K562 (cell line): ENCODE measurements at regions not wholly inside any gene's neighbourhood (a gene's known extent, or its start where the extent isn't known, plus 50 kb on each side); places are given as distances from the start of the nearest gene placed in this dataset.

Experiments
- ATAC-seq: fragments of 200-7000 bp; cut with Tn5 transposase; 3 replicates; pipeline ENCODE4 v1.9.1; 2020; ENCODE audit warnings: moderate library complexity
- BruUV-seq: library from RNA; stranded (reverse); fragments of 400-500 nt; replicated peaks from 2 replicates; lab custom pipeline; 2021; lab: Mats Ljungman, UMichigan
- CTCF ChIA-PET: fragments of 300-600 bp; formaldehyde crosslinking; extraction: SDS; loops from one replicate; lab custom pipeline; 2021; ENCODE audit warnings: low intra/inter-chr PET ratio; lab: Yijun Ruan, JAX
- POLR2A ChIA-PET: fragments of 300-600, 350-650 bp; sonication (Branson Sonifier 250); formaldehyde crosslinking; extraction: SDS; loops from one replicate; lab custom pipeline; 2021; ENCODE audit warnings: antibody characterized with exemption, inconsistent platforms; lab: Yijun Ruan, JAX
- DNase-seq, 4 experiments: peaks; one replicate each; pipeline versions ENCODE4 v3.0.0 to v3.0.0-alpha.2; 2011 to 2018; ENCODE audit warnings: low spot score in 3 of 4, mixed read lengths in 3 of 4; ENCODE audit errors: extremely low read depth in 1 of 4
- FAIRE-seq: peaks from 2 replicates; lab custom pipeline; 2011; peaks lifted over from hg19 to GRCh38; lab: Jason Lieb, UNC
- H2AFZ ChIP-seq: 2 replicates; pipeline ENCODE4 v1.6.0; 2011; ENCODE audit warnings: low read depth, low read length, control low read depth, inconsistent platforms
- H3K27ac ChIP-seq: fragments of 200-600 bp; 3 replicates; pipeline ENCODE4 v1.8.0; 2011; ENCODE audit warnings: low read depth, mild to moderate bottlenecking, control low read depth, inconsistent platforms, low read length, moderate library complexity, mixed read lengths; ENCODE audit errors: extremely low read depth
- H3K27me3 ChIP-seq, 2 experiments: fragments of 300-600 bp in 1 of 2; 2 replicates in 1 of 2; 3 replicates in 1 of 2; pipeline versions ENCODE4 v1.6.0 to v1.8.0; 2011; ENCODE audit warnings: inconsistent platforms in 2 of 2, low read length in 2 of 2, mild to moderate bottlenecking in 1 of 2, mixed read lengths in 1 of 2, moderate library complexity in 1 of 2; ENCODE audit not compliant: control insufficient read depth in 2 of 2, insufficient read depth in 2 of 2
- H3K36me3 ChIP-seq: fragments of 300-600 bp; 3 replicates; pipeline ENCODE4 v1.8.0; 2011; ENCODE audit warnings: mild to moderate bottlenecking, low read length, inconsistent platforms; ENCODE audit not compliant: control insufficient read depth, insufficient read depth
- H3K4me1 ChIP-seq, 2 experiments: fragments of 200-600 bp in 1 of 2; replicated peaks in 1 of 2; 2 replicates in 1 of 2; 3 replicates in 1 of 2; pipeline versions ENCODE4 v1.5.1 to v1.8.0; 2011; ENCODE audit warnings: inconsistent platforms in 2 of 2, low read length in 2 of 2, mild to moderate bottlenecking in 1 of 2, mixed read lengths in 1 of 2, moderate library complexity in 1 of 2; ENCODE audit not compliant: control insufficient read depth in 2 of 2, insufficient read depth in 2 of 2
- H3K4me2 ChIP-seq: 2 replicates; pipeline ENCODE4 v1.6.1; 2011; ENCODE audit warnings: low read length, control low read depth, inconsistent platforms, mixed read lengths; ENCODE audit not compliant: insufficient read depth
- H3K4me3 ChIP-seq: fragments of 200-600 bp; sonication (generic), shearing (Covaris generic); 2 replicates; pipeline ENCODE4 v1.5.1; 2016; ENCODE audit warnings: control low read depth, inconsistent platforms
- H3K79me2 ChIP-seq: fragments of 200-600 bp; 3 replicates; pipeline ENCODE4 v1.8.0; 2011; ENCODE audit warnings: low read length, inconsistent platforms; ENCODE audit not compliant: control insufficient read depth, insufficient read depth
- H3K9ac ChIP-seq, 2 experiments: 2 replicates each; pipeline versions ENCODE4 v1.6.0 to v1.6.1; 2011; ENCODE audit warnings: low read depth in 2 of 2, low read length in 2 of 2, control low read depth in 1 of 2, inconsistent platforms in 1 of 2, mild to moderate bottlenecking in 1 of 2, mixed read lengths in 1 of 2; ENCODE audit not compliant: insufficient read depth in 1 of 2
- H3K9me1 ChIP-seq: one replicate; pipeline ENCODE4 v1.6.0; 2011; ENCODE audit warnings: inconsistent platforms, mild to moderate bottlenecking, low read length, moderate library complexity; ENCODE audit not compliant: control insufficient read depth, insufficient read depth
- H3K9me3 ChIP-seq: replicated peaks from 2 replicates; pipeline ENCODE4 v1.5.1; 2011; ENCODE audit warnings: low read depth, low read length, inconsistent platforms; ENCODE audit not compliant: control insufficient read depth, insufficient read depth
- H4K20me1 ChIP-seq: replicated peaks from 2 replicates; pipeline ENCODE4 v1.6.1; 2011; ENCODE audit warnings: low read length, inconsistent platforms, mixed read lengths; ENCODE audit not compliant: control insufficient read depth, insufficient read depth
- ARID1B ChIP-seq: fragments of 450-650 bp; IDR thresholded peaks from 2 replicates; pipeline ENCODE4 v1.6.1; 2016; ENCODE audit warnings: antibody characterized with exemption, mild to moderate bottlenecking, inconsistent platforms
- CBX1 ChIP-seq: sonication (generic); IDR thresholded peaks from 2 replicates; pipeline ENCODE4 v1.6.1; 2016; ENCODE audit warnings: antibody characterized with exemption, low read depth, mild to moderate bottlenecking
- CREB3 ChIP-seq: fragments of 450-650 bp; conservative IDR thresholded peaks from 2 replicates; pipeline ENCODE4 v1.6.1; 2016; ENCODE audit warnings: missing genetic modification characterization, low read depth, mild to moderate bottlenecking, missing compliant biosample characterization, moderate library complexity
- HNRNPH1 ChIP-seq: fragments of 200-400 bp; formaldehyde crosslinking; optimal IDR thresholded peaks from 2 replicates; pipeline ENCODE3; 2017; ENCODE audit warnings: low read depth, mild to moderate bottlenecking, low read length, moderate library complexity
- HNRNPUL1 ChIP-seq: fragments of 200-400 bp; formaldehyde crosslinking; IDR thresholded peaks from 2 replicates; pipeline ENCODE4 v1.6.1; 2017; ENCODE audit warnings: low read length
- NFRKB ChIP-seq: fragments of 450-650 bp; IDR thresholded peaks from 2 replicates; pipeline ENCODE4 v1.6.1; 2016; ENCODE audit warnings: low read depth
- POLR2B ChIP-seq: fragments of 450-650 bp; IDR thresholded peaks from 2 replicates; pipeline ENCODE4 v1.6.1; 2018; ENCODE audit warnings: low read depth; ENCODE audit not compliant: partially characterized antibody
- POLR2G ChIP-seq: fragments of 200-400 bp; formaldehyde crosslinking; IDR thresholded peaks from 2 replicates; pipeline ENCODE4 v1.6.1; 2017; ENCODE audit warnings: low read depth, mild to moderate bottlenecking, antibody characterized with exemption, low read length, moderate library complexity
- SIN3B ChIP-seq: fragments of 450-650 bp; IDR thresholded peaks from 2 replicates; pipeline ENCODE4 v1.6.1; 2017; ENCODE audit warnings: low read depth, mild to moderate bottlenecking, moderate library complexity
- SNRNP70 ChIP-seq: fragments of 200-400 bp; formaldehyde crosslinking; optimal IDR thresholded peaks from 2 replicates; pipeline ENCODE3; 2017; ENCODE audit warnings: low read depth, low read length
- THAP7 ChIP-seq: fragments of 250-450 bp; sonication (Bioruptor Pico); IDR thresholded peaks from 2 replicates; pipeline ENCODE4 v1.5.0; 2021
- ZNF408 ChIP-seq: fragments of 250-450 bp; sonication (Bioruptor Pico); IDR thresholded peaks from 2 replicates; pipeline ENCODE4 v1.4.0; 2020; ENCODE audit warnings: low read depth, mild to moderate bottlenecking, moderate library complexity
- ZNF79 ChIP-seq: fragments of 250-450 bp; sonication (Bioruptor Pico); IDR thresholded peaks from 2 replicates; pipeline ENCODE4 v1.4.0; 2020; ENCODE audit warnings: low read depth, mild to moderate bottlenecking, moderate library complexity
- WGBS: fragments of 100-300 bp; shearing (Covaris generic); methylation state at CpG from one replicate; pipeline ENCODE4 v1.1.6; 2016; ENCODE audit warnings: low coverage, mixed read lengths; ENCODE audit not compliant: insufficient coverage; ENCODE audit errors: missing lambda C conversion rate; 5-methylcytosine and 5-hydroxymethylcytosine counted together
- in situ Hi-C: fragments of 300-500 bp; cut with MboI; formaldehyde crosslinking; loops from 4 replicates; pipeline ENCODE4 v1.15.0; 2018; ENCODE audit warnings: inconsistent platforms, mixed read lengths
- intact Hi-C: fragments of 100-400 bp; cut with micrococcal nuclease; formaldehyde crosslinking; loops from 2 replicates; pipeline ENCODE4 v1.14.2; 2022

GRCh38 chr18:28858248-28858647, 681.3 kb upstream of the CDH2 start (continued):
- TF ChIP-seq SNRNP70 (no peak), HNRNPUL1 (no peak), ARID1B (no peak), SIN3B (no peak)
- TF ChIP-seq, all 486 proteins: peak for 0

GRCh38 chr18:28855989-28856388, 679.1 kb upstream of the CDH2 start:
- no peak overlapping the region for H3K4me3 ChIP-seq
- no TSS peak for BruUV-seq
- no peak overlapping the region for H3K4me2 ChIP-seq
- no peak overlapping the region for H3K9ac ChIP-seq
- no peaks in the 10 kb centered on the region for H3K9me1 ChIP-seq
- ChIA-PET POLR2A (interaction anchor here (1.0 kb wide), 1 partner anchor 916 kb away, joined by 3 read pairs; no protein-coding TSS in a partner anchor), CTCF (no interaction called here)
- 0% methylated on average over 2 of the region's 2 CpGs for WGBS
- H3K36me3 ChIP-seq: no peaks in the 10 kb centered on the region
- no peaks in the 10 kb centered on the region for H3K79me2 ChIP-seq
- in situ Hi-C loops: no loop called here
- H3K4me1 ChIP-seq: no peaks in the 10 kb centered on the region
- TF ChIP-seq CREB3 (tag) (no peak), ZNF408 (CRISPR knock-in tag) (no peak), CBX1 (no peak), POLR2G (no peak), NFRKB (no peak), ZNF79 (no peak), HNRNPH1 (no peak), POLR2B (no peak), THAP7 (CRISPR knock-in tag) (no peak)
- DNase-seq (no peak), ATAC-seq (no peak), FAIRE-seq (no peak)
- 0 out of 2 replicates have a peak, but pooled peaks cover 2% of the 10 kb centered on the region for H3K9me3 ChIP-seq
- H2AFZ ChIP-seq: no peak overlapping the region
- H4K20me1 ChIP-seq: no peaks in the 10 kb centered on the region
- H3K27me3 ChIP-seq: no peaks in the 10 kb centered on the region
- H3K27ac ChIP-seq: no peak overlapping the region
- intact Hi-C loops: no loop called here
